ENCODE measurements at regions not wholly inside any gene's neighbourhood (a gene's known extent, or its start where the extent isn't known, plus 50 kb on each side); places are given as distances from the start of the nearest gene placed in this dataset.
"Not testable (repeated sequence)": the region's sequence is repeated elsewhere in the genome, so short reads cannot be mapped to it uniquely, and the experiment has no call there.

DNA sequence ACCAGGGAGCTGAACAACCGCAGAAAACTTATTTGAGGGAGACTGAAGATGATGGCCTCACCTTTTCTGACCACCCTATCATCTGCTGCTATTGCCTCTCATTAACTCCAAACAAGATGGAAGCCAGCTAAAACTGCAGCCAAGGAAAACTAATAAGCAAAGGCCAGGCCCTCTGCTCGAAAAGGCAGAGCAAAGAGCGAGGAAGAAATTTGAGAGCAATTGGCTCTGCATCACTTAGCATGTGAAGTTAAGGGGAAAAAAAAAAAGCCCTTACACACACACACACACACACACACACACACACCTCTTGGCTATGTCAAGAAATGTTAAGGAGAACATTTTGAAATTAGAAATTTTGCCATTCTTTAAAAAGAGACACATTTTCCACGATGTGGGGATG lies 228.1 kb upstream of the CYLC2 start:
- no peaks in the 10 kb centered on the region for H4K20me1 ChIP-seq (ENCODE audit: control insufficient read depth, insufficient read depth, low read depth, low read length)
- no peaks in the 10 kb centered on the region for H3F3A ChIP-seq (ENCODE audit: control insufficient read depth, insufficient read depth)
- no peak overlapping the region for H3K27ac ChIP-seq (ENCODE audit: low read depth, low read length)
- H3K36me3 ChIP-seq (ENCODE audit: control insufficient read depth, low read length), result no peaks in the 10 kb centered on the region
- H3K4me2 ChIP-seq (ENCODE audit: low read length), result no peak overlapping the region
- H3K27me3 ChIP-seq (ENCODE audit: control insufficient read depth, low read length), result no peaks in the 10 kb centered on the region
- no peaks in the 10 kb centered on the region for H3K4me1 ChIP-seq (ENCODE audit: control insufficient read depth, low read length)
- H3K79me2 ChIP-seq (ENCODE audit: control insufficient read depth, low read length), result no peaks in the 10 kb centered on the region
- no peaks in the 10 kb centered on the region for H3K9me2 ChIP-seq (replicated peaks; ENCODE audit: control insufficient read depth, low read length)
- no peak for TF ChIP-seq EZH2phosphoT487 (IDR thresholded peaks at IDR 0.05; ENCODE audit: borderline replicate concordance, low read length)
- TF ChIP-seq, protein P1, sequence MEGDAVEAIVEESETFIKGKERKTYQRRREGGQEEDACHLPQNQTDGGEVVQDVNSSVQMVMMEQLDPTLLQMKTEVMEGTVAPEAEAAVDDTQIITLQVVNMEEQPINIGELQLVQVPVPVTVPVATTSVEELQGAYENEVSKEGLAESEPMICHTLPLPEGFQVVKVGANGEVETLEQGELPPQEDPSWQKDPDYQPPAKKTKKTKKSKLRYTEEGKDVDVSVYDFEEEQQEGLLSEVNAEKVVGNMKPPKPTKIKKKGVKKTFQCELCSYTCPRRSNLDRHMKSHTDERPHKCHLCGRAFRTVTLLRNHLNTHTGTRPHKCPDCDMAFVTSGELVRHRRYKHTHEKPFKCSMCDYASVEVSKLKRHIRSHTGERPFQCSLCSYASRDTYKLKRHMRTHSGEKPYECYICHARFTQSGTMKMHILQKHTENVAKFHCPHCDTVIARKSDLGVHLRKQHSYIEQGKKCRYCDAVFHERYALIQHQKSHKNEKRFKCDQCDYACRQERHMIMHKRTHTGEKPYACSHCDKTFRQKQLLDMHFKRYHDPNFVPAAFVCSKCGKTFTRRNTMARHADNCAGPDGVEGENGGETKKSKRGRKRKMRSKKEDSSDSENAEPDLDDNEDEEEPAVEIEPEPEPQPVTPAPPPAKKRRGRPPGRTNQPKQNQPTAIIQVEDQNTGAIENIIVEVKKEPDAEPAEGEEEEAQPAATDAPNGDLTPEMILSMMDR (IDR thresholded peaks at IDR 0.05; ENCODE audit: low read depth, low read length, poor library complexity, severe bottlenecking), result no peak
- H3K4me3 ChIP-seq (ENCODE audit: low read length), result no peak overlapping the region
- H3K9me3 ChIP-seq (ENCODE audit: control insufficient read depth, insufficient read depth, low read length), result no peaks in the 10 kb centered on the region

DNA sequence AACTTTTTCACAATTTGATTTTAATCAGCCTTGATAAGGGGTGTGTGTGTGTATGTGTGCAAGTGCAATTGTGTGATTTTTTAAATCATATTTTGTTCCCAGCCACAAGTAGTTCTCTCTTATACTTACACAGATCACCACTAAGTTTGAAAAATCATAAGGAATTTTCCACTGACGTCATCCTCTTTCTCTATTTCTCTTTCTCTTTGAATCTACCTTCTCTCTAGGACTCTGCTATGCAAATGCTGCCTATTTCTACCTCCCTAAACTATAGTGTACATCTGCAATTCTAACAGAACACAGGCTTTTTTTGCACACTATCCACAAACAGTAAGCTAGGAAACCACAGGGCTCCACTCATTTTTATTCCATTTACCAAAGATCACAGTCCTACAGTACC lies 254.6 kb upstream of the CYLC2 start:
- Histone ChIP-seq H3K9me2 (replicated peaks; ENCODE audit: control insufficient read depth, low read length) (no peaks in the 10 kb centered on the region), H3K4me2 (ENCODE audit: low read length) (no peak overlapping the region), H3K27ac (ENCODE audit: low read depth, low read length) (no peak overlapping the region), H3F3A (ENCODE audit: control insufficient read depth, insufficient read depth) (no peaks in the 10 kb centered on the region), H3K27me3 (ENCODE audit: control insufficient read depth, low read length) (no peaks in the 10 kb centered on the region), H3K4me3 (ENCODE audit: low read length) (no peak overlapping the region), H4K20me1 (ENCODE audit: control insufficient read depth, insufficient read depth, low read depth, low read length) (no peaks in the 10 kb centered on the region), H3K9me3 (ENCODE audit: control insufficient read depth, insufficient read depth, low read length) (no peaks in the 10 kb centered on the region), H3K79me2 (ENCODE audit: control insufficient read depth, low read length) (no peaks in the 10 kb centered on the region), H3K36me3 (ENCODE audit: control insufficient read depth, low read length) (no peaks in the 10 kb centered on the region), H3K4me1 (ENCODE audit: control insufficient read depth, low read length) (no peaks in the 10 kb centered on the region)
- TF ChIP-seq, protein P1 (IDR thresholded peaks at IDR 0.05; ENCODE audit: low read depth, low read length, poor library complexity, severe bottlenecking), result no peak
- TF ChIP-seq EZH2phosphoT487 (IDR thresholded peaks at IDR 0.05; ENCODE audit: borderline replicate concordance, low read length), result no peak

DNA sequence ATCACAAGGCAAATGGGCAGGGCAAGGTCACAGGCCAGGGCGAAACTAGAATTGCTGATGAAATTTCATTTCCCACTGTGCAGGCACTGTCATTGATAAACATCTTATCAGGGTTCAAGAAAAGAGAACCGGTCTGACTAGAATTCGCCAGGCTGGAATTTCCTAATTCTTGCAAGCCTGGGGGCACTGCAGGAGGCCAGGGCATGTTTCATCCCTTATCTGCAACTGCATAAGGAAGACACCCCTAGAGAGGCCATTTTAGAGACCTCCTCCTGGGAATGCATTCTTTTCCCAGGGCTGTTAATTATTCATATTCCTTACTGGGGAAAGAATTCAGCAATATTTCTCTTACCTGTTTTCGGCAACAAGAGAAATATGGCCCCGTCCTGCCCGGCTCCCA lies 266.2 kb upstream of the CYLC2 start:
- Histone ChIP-seq H3F3A (ENCODE audit: control insufficient read depth, insufficient read depth) (no peaks in the 10 kb centered on the region), H3K27me3 (ENCODE audit: control insufficient read depth, low read length) (no peaks in the 10 kb centered on the region), H4K20me1 (ENCODE audit: control insufficient read depth, insufficient read depth, low read depth, low read length) (no peaks in the 10 kb centered on the region), H3K36me3 (ENCODE audit: control insufficient read depth, low read length) (no peaks in the 10 kb centered on the region), H3K4me1 (ENCODE audit: control insufficient read depth, low read length) (no peaks in the 10 kb centered on the region), H3K27ac (ENCODE audit: low read depth, low read length) (no peak overlapping the region), H3K4me2 (ENCODE audit: low read length) (no peak overlapping the region), H3K4me3 (ENCODE audit: low read length) (no peak overlapping the region), H3K9me3 (ENCODE audit: control insufficient read depth, insufficient read depth, low read length) (no peaks in the 10 kb centered on the region), H3K9me2 (replicated peaks; ENCODE audit: control insufficient read depth, low read length) (no peaks in the 10 kb centered on the region), H3K79me2 (ENCODE audit: control insufficient read depth, low read length) (no peaks in the 10 kb centered on the region)
- TF ChIP-seq, protein P1 (IDR thresholded peaks at IDR 0.05; ENCODE audit: low read depth, low read length, poor library complexity, severe bottlenecking), result no peak
- TF ChIP-seq EZH2phosphoT487 (IDR thresholded peaks at IDR 0.05; ENCODE audit: borderline replicate concordance, low read length), result no peak

DNA sequence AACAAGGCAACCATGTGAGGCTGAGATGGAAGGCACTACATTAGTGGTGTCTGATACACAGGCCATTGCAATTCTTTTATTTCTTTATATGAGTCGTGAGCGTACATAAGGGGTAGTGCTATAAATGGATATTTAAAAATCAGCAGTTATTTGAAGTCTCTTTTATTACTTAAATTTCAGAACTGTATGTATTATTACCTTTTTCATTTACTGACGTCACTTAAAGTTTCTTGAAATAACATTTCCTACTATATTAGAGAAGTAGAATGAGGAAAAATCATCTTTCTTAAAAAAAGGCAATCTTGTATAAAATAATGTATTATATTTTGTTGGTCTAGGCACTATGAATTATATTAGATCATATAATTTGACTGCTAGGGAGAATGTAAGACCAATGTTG lies 280.9 kb upstream of the CYLC2 start:
- TF ChIP-seq EZH2phosphoT487 (IDR thresholded peaks at IDR 0.05; ENCODE audit: borderline replicate concordance, low read length), result no peak
- TF ChIP-seq, protein P1 (IDR thresholded peaks at IDR 0.05; ENCODE audit: low read depth, low read length, poor library complexity, severe bottlenecking), result no peak
- no peaks in the 10 kb centered on the region for H3F3A ChIP-seq (ENCODE audit: control insufficient read depth, insufficient read depth)
- H3K9me3 ChIP-seq (ENCODE audit: control insufficient read depth, insufficient read depth, low read length), result no peaks in the 10 kb centered on the region
- no peak overlapping the region for H3K27ac ChIP-seq (ENCODE audit: low read depth, low read length)
- no peak overlapping the region for H3K4me3 ChIP-seq (ENCODE audit: low read length)
- H3K27me3 ChIP-seq (ENCODE audit: control insufficient read depth, low read length), result no peaks in the 10 kb centered on the region
- no peak overlapping the region for H3K4me2 ChIP-seq (ENCODE audit: low read length)
- H3K36me3 ChIP-seq (ENCODE audit: control insufficient read depth, low read length), result no peaks in the 10 kb centered on the region
- H3K9me2 ChIP-seq (replicated peaks; ENCODE audit: control insufficient read depth, low read length), result no peaks in the 10 kb centered on the region
- H3K4me1 ChIP-seq (ENCODE audit: control insufficient read depth, low read length), result no peaks in the 10 kb centered on the region
- H4K20me1 ChIP-seq (ENCODE audit: control insufficient read depth, insufficient read depth, low read depth, low read length), result no peaks in the 10 kb centered on the region
- H3K79me2 ChIP-seq (ENCODE audit: control insufficient read depth, low read length), result no peaks in the 10 kb centered on the region

DNA sequence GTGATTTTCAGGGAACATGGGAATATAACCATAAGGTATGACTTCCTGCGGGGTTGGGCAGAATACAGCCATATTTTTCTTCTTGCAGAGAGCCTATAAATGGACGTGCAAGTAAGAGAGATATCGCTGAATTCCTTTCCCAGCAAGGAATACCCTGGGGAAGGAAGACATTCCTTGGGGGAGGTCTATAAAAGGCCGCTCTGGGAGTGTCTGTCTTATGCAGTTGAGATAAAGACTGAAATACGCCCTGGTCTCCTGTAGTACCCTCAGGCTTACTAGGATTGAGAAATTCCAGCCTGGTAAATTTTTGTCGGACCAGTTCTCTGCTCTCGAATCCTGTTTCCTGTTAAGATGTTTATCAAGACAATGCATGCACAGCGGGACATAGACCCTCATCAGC lies 282.2 kb upstream of the CYLC2 start:
- H3K27ac ChIP-seq (ENCODE audit: low read depth, low read length); H3K4me1 ChIP-seq (ENCODE audit: control insufficient read depth, low read length); H4K20me1 ChIP-seq (ENCODE audit: control insufficient read depth, insufficient read depth, low read depth, low read length); H3F3A ChIP-seq (ENCODE audit: control insufficient read depth, insufficient read depth); H3K36me3 ChIP-seq (ENCODE audit: control insufficient read depth, low read length); H3K9me3 ChIP-seq (ENCODE audit: control insufficient read depth, insufficient read depth, low read length); H3K27me3 ChIP-seq (ENCODE audit: control insufficient read depth, low read length); H3K4me2 ChIP-seq (ENCODE audit: low read length); H3K4me3 ChIP-seq (ENCODE audit: low read length); H3K9me2 ChIP-seq (replicated peaks; ENCODE audit: control insufficient read depth, low read length); H3K79me2 ChIP-seq (ENCODE audit: control insufficient read depth, low read length): not testable (repeated sequence)

Data from DOHH2 (cell line).